ENCODE measurements at regions not wholly inside any gene's neighbourhood (a gene's known extent, or its start where the extent isn't known, plus 50 kb on each side); places are given as distances from the start of the nearest gene placed in this dataset.
"Not testable (repeated sequence)": the region's sequence is repeated elsewhere in the genome, so short reads cannot be mapped to it uniquely, and the experiment has no call there.

DNA sequence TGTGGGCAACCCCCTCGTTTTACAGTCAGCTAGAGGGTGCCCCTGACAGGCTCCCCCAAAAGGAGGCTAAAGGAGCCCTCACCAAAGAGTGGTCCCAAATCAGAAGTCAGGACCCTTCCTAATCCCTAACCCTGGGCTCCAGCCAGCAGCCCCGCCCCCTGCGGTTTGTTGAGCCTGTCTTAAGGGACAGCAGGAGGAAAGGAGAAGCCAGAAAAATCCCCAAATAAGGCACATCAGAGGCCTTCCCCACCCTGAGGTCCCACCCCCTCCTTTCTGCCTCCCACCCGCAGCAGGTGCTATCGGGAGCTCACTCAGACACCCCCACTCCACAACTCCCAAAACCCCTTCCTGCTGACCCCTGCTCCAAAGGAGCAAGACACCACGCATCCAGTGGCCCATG, 127.2 kb downstream of the TNFRSF13B start:
- DNase-seq (ENCODE audit: low read depth, low spot score); H3K4me3 ChIP-seq (ENCODE audit: low read depth, low read length): not testable (repeated sequence)

DNA sequence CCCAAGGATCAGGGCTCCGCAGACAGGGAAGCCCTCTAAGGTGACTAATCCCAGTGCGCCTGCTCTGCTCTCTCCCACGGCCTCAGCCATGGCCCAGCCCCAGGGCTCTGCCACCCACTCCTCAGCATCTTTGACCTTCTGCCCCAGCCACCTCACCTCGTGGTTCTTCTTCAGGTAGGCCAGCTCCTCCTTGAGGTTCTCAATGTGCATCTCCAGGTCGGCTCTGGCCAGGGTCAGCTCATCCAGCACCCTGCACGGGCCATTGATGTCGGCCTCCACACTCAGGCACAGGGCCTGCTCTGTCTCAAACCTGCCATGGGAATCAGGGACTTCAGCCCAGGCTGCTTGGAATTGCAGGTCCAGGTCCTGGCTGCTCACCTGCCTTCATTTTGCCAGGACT, 128.4 kb downstream of the TNFRSF13B start:
- DNase-seq (ENCODE audit: low read depth, low spot score); in situ Hi-C loops (cut with HindIII; ENCODE audit: low sequenced_read_pairs); H3K4me3 ChIP-seq (ENCODE audit: low read depth, low read length): not testable (repeated sequence)

More for the DNA sequence above, 127.2 kb downstream of the TNFRSF13B start:
- in situ Hi-C loops (cut with HindIII; ENCODE audit: low sequenced_read_pairs) = not testable (repeated sequence)

DNA sequence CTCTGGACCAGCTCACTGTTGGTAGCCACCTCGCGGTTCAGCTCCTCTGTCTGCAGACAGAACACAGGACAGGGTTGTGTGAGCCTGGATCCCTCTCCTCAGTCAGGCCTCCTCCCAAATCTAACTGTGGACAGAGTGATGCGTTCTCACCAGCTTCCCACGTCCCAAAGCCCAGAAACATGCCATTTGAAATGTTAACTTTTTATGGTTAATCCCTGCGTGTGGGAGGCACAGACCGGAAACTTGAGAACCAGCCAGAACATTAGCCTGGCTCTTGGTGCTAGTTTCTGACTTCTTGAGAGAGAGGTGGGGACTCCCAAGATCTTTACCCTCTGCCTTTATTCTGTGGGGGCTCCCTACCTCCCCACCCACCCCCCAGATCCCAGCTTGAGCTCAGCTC, 129.6 kb downstream of the TNFRSF13B start:
- H3K4me3 ChIP-seq (ENCODE audit: low read depth, low read length); in situ Hi-C loops (cut with HindIII; ENCODE audit: low sequenced_read_pairs); DNase-seq (ENCODE audit: low read depth, low spot score): not testable (repeated sequence)

- DNase-seq (ENCODE audit: low read depth, low spot score); H3K4me3 ChIP-seq (ENCODE audit: low read depth, low read length); in situ Hi-C loops (cut with HindIII; ENCODE audit: low sequenced_read_pairs): not testable (repeated sequence)
Measured at GRCh38 chr17:16841896-16842295, 130.0 kb downstream of the TNFRSF13B start.

GRCh38 chr17:16840219-16840618, 131.7 kb downstream of the TNFRSF13B start:
- H3K4me3 ChIP-seq (ENCODE audit: low read depth, low read length); in situ Hi-C loops (cut with HindIII; ENCODE audit: low sequenced_read_pairs); DNase-seq (ENCODE audit: low read depth, low spot score): not testable (repeated sequence)

DNA sequence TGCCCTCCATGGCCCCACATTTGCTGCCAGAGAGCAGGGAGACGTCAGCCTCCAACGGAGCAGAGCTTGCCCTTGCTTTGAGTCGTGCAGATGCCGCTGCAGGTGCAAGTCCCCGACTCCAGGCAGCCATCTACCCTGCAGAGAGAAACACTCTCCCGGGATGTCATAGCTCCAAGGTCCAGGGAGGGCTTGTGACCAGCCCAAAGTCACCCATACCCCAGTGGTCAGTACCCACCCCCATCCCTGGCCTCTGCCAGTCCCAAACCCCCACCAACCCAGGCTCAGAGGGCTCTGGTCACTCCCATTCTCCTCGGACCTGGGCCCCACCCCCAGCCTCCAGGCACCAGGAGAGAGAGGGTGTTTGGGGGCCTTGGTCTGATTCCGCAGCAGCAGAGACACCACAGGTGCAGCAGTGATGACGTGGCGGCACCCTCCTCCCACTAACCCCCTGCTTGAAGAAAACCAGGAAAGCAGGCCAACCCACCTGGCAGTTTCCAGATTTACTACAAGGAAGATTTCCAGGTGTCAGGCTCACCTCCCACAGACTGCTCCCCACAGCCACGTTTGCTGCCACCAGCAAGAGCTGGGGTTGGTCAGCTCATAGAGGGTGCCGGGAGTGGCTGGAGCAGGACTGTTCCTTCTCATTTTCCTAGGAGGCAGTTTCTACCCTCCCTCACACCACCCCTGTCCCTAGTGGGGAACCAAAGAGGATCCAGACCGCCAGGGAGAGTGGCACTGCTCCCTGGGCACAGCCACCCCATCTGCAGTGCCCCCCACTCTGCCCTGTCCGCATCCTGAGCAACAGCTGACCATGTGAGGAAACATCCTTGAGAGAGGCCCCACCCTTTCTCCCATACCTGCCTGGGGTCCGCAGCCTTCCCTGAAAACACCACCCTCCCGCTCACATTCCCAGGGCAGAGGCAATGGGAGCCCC, 132.4 kb downstream of the TNFRSF13B start:
- DNase-seq (ENCODE audit: low read depth, low spot score); in situ Hi-C loops (cut with HindIII; ENCODE audit: low sequenced_read_pairs); H3K4me3 ChIP-seq (ENCODE audit: low read depth, low read length): not testable (repeated sequence)

GRCh38 chr17:16838795-16839194, 133.1 kb downstream of the TNFRSF13B start:
- DNase-seq (ENCODE audit: low read depth, low spot score); H3K4me3 ChIP-seq (ENCODE audit: low read depth, low read length); in situ Hi-C loops (cut with HindIII; ENCODE audit: low sequenced_read_pairs): not testable (repeated sequence)

DNA sequence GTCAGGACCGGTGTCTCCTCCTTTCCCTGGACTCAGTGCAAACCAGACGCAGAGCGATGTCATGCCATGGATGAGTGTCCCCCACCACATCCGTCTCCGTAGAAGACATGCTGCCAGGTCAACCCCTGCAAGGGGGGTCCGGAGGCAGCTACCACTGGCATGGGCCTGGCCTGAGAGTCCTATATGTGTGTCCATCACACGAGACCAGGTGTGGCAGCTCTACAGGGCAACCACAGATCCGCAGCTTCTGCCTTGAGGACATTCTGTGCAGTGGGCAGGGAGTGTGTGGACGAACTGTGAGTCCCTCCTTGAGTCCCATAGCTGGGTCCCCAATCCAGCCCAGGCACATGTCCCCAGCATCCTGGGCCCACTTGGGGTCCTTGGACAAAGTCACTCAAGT, 133.6 kb downstream of the TNFRSF13B start:
- H3K4me3 ChIP-seq (ENCODE audit: low read depth, low read length); DNase-seq (ENCODE audit: low read depth, low spot score); in situ Hi-C loops (cut with HindIII; ENCODE audit: low sequenced_read_pairs): not testable (repeated sequence)

DNA sequence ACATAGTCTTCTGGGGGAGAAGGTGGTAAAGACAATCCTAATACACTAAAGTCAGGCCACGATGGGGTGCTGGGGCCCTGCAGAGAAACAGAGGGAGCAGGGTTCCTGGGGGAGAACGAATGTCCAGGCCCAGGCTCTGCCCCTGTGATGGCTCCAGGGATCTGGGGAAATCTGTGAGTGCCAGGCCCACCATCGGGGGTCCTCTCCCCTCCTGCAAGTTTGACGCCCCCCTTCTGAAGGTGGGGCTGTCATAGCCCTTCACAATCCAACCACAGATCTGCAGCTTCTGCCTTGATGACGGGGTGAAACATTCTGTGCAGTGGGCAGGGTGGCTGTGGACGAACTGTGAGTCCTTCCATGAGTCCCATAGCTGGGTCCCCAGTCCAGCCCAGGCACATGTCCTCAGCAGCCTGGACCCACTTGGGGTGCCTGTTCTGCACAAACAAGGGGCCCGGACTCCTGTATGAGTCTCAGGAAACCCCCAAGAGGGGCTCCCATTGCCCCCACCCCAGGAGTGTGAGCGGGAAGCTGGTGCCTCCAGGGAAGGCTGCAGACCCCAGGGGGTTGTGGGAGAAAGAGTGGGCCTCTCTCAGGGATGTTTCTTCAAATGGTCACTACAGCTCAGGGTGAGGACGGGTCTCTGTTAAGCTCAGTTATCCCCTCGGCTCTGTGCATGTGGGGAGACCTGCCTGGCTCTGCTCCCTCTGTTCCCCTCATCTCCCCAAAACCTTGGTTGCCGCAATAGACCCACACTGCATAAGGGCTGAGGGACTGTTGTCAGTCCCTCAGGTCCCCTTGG, 134.3 kb downstream of the TNFRSF13B start:
- H3K4me3 ChIP-seq (ENCODE audit: low read depth, low read length); in situ Hi-C loops (cut with HindIII; ENCODE audit: low sequenced_read_pairs); DNase-seq (ENCODE audit: low read depth, low spot score): not testable (repeated sequence)

DNA sequence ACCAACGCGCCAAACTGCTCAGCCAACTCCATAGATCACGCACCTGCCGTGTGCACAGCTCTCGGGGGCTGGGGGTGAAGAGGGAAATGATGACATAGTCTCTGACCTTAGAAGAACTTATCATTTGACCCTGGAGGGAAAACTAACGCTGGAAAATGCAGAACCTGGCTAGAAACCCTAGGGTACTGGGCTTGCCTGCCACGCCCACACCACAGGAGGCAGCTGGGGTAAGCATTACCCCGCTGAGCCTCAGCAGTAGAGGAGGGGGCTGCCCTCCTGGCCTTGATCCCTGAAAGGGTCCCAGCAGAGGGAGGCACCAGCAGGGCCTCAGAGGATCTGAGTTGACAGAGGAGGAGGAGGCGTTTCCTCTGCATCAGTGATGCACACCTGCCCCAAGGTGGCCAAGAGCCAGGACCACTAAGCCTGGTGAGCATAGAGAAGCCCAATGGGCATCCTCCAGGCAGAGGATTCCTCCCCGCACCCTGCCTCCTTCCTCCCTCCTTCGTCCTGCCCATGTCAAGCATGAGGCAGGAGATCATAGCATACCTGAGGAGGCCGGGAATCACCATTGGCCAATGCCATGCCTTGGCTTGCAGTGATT, 135.5 kb downstream of the TNFRSF13B start:
- DNase-seq (ENCODE audit: low read depth, low spot score); in situ Hi-C loops (cut with HindIII; ENCODE audit: low sequenced_read_pairs); H3K4me3 ChIP-seq (ENCODE audit: low read depth, low read length): not testable (repeated sequence)

GRCh38 chr17:16833517-16833916, 138.4 kb downstream of the TNFRSF13B start:
- DNase-seq (ENCODE audit: low read depth, low spot score); H3K4me3 ChIP-seq (ENCODE audit: low read depth, low read length); in situ Hi-C loops (cut with HindIII; ENCODE audit: low sequenced_read_pairs): not testable (repeated sequence)

DNA sequence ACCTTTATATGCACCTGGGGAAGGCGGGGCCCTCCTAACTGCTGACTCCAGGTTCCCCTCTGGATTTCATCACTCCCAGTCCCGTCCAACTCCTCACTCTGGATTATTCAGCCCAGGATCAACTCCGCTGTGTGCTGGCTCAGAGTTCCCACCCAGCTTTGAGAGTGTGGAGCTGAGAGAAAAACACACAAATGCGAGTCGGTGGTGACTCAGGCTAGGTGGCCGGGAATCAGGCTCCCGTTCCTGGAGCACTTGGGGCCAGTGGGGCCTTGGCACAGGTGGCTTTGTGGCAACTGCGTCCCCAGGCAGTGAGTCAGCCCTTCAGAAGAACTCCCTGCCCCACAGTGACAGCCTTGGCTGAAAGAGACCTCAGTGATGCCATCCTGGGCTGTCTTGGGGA, 139.1 kb downstream of the TNFRSF13B start:
- in situ Hi-C loops (cut with HindIII; ENCODE audit: low sequenced_read_pairs); H3K4me3 ChIP-seq (ENCODE audit: low read depth, low read length); DNase-seq (ENCODE audit: low read depth, low spot score): not testable (repeated sequence)

GRCh38 chr17:16832206-16832605, 139.7 kb downstream of the TNFRSF13B start:
- DNase-seq (ENCODE audit: low read depth, low spot score); in situ Hi-C loops (cut with HindIII; ENCODE audit: low sequenced_read_pairs); H3K4me3 ChIP-seq (ENCODE audit: low read depth, low read length): not testable (repeated sequence)

DNA sequence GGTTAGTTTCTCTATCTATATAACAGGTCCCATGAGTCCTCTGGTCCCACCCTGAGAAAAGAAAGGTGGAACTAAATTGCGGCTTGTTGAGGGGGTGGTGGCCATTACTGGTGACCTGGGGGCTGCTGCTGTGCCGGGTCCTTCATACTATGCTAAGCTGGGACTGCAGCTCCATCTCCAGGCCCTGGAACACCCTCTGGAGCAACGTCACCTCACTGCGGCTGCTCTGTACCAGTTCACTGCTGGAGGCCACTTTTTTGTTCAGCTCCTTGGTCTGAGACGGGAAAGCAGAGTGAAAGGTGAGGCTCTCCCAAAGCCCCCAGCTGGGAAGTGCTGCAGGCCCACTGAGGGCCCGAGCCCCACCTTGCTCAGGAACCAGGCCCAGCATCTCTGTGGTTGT, 140.7 kb downstream of the CCDC144A start:
- in situ Hi-C loops (cut with HindIII; ENCODE audit: low sequenced_read_pairs); H3K4me3 ChIP-seq (ENCODE audit: low read depth, low read length); DNase-seq (ENCODE audit: low read depth, low spot score): not testable (repeated sequence)

DNA sequence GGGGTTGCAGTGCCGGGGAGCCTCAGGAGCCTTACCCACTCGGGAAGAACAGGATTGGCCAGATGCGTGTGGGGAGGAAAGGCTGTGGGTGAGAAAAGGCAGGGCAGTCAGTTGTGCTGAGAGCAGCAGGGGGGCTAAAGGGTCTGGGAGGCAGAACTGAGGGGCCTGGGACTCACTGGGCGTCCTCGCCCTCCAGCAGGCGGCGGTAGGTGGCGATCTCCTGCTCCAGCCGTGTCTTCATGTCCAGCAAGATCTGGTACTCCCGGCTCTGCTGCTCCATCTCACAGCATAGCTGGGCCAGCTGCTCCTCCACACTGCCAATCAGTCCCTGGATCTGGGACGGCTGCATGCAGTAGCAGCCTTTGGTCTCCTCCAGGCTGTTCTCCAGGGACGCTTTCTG, 140.2 kb downstream of the CCDC144A start:
- in situ Hi-C loops (cut with HindIII; ENCODE audit: low sequenced_read_pairs); H3K4me3 ChIP-seq (ENCODE audit: low read depth, low read length); DNase-seq (ENCODE audit: low read depth, low spot score): not testable (repeated sequence)

Measured in astrocyte of the spinal cord (primary cell).